Endometrium (tissue), 2 donors: ENCODE measurements at regions not wholly inside any gene's neighbourhood (a gene's known extent, or its start where the extent isn't known, plus 50 kb on each side); places are given as distances from the start of the nearest gene placed in this dataset.

Experiments used
- FAIRE-seq: peaks from 2 replicates; lab custom pipeline; 2012; peaks lifted over from hg19 to GRCh38; lab: Jason Lieb, UNC
- donor health status: control.
- donor health status: control.

GRCh38 chr14:97210202-97210601, 413.0 kb downstream of the VRK1 start:
- no peak for FAIRE-seq

GRCh38 chr14:97212399-97212798, 415.2 kb downstream of the VRK1 start:
- FAIRE-seq = no peak

- FAIRE-seq = no peak
Observed at GRCh38 chr14:97213720-97214119, 416.5 kb downstream of the VRK1 start.

DNA sequence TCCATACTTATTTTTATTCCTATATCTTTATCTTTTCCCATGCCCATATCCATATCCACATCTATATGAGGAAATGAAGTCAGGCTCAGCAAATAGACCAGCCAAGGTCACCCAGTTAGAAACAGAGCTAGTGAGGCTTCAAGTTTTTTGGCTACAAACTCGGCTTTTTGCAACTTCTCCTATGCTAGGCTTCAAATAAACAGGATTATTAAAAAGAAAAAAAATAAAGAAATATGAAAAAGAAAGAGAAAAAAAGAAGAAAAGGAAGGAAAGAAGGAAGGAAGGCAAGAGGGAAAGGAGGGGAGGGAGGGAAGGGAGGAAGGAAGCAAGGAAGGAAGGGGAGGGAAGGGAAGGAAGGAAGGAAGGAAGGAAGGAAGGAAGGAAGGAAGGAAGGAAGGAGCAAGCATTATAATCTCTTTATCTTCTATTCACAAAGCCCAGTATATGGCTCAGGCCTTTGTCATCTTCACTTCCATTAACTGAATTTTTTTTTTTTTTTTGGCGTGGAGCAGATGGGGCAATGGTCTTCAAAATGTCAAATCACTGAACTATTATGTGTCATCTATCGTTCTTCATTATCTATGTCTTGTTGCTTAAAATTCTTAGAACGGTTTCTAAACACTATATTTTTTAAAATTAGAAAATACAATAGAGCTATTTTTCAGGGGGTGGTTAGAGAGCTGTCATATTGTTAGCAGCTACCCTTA, 418.2 kb downstream of the VRK1 start:
- no peak for FAIRE-seq

GRCh38 chr14:97217111-97217885, 420.1 kb downstream of the VRK1 start:
- no peak for FAIRE-seq

DNA sequence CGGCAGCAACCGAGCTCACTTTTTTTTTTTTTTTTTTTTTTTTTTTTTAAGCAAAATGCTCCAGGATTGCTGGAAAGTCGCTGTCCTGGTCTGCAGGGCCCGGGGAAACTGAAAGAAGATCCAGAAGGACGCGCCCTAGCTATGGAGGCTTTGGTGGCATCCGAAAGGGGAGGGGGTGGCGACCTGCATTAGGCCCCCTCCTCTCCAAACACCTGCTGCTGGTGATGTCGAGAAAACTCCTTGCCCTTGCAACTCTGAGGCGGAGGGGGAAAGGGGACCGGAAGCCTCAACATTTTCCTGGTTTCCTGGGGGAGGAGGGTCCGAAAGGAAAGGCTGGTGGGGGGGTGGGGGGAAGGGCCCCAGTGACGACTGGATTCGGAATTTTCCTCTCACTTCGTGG, 421.1 kb downstream of the VRK1 start:
- FAIRE-seq = no peak

DNA sequence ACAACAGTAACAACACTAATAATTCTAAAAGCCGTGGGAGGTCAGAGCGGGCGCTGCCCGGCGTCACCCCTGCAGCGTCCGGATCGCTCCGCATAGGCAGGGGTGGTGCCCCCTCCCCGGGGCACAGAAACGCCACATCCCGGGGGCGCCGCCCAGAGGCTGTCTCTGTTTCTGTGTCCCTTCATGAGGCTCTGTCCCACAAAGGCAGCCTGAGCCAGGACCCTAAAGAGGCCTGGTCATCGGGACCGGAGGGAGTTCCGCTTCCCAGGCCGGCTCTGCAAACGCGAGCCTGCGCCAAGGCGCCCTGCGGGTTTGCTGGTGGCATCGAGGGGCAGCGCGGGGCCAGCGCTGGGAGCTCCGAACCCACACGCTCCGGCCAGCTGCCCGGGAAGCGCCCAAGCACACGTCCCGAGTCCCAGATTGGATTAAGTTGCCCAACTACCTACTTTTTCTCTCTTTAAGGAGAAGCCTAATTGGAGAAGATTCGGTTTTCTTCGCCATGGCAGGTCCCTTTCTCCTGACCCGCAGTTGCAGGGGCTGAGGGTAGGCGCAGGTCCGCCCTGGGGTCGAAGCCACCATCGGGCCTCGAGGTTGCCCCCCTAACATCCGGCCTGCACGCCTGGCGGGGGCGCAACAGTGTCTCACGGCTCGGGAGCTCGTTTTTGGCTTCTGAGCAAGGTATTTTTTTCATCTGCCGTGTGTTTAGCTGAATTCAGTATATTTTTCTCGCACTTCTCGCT, 421.7 kb downstream of the VRK1 start:
- FAIRE-seq = no peak

- FAIRE-seq = no peak
Observed at GRCh38 chr14:97219431-97220017, 422.3 kb downstream of the VRK1 start.

- FAIRE-seq = no peak
Observed at GRCh38 chr14:97221572-97222285, 424.5 kb downstream of the VRK1 start.

- no peak for FAIRE-seq
Observed at GRCh38 chr14:97224016-97224415, 426.8 kb downstream of the VRK1 start.

GRCh38 chr14:97230051-97230450, 432.9 kb downstream of the VRK1 start:
- FAIRE-seq = no peak

GRCh38 chr14:97233319-97233985, 436.3 kb downstream of the VRK1 start:
- FAIRE-seq = no peak

GRCh38 chr14:97246648-97247047, 449.5 kb downstream of the VRK1 start:
- no peak for FAIRE-seq

DNA sequence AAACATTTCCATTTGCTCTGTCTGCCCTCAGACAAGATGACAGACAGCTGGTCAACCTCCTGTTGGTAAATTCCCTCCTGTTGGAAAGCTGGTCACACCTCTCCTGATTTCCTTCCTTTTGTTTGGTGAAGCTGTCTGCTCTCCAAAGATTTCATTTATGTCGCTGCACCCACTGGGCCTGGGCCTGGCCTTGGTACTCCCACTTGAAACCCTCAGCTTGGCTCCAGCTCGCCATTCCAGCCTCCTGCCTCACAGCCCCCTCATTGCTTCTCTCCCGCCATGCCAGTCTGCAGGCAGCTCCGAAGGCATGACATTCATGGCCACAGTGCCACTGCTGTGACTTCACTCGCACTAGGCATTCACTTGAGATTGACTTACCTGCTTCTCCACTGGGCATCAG, 451.8 kb downstream of the VRK1 start:
- no peak for FAIRE-seq

GRCh38 chr14:97250931-97251330, 453.7 kb downstream of the VRK1 start:
- FAIRE-seq = no peak

GRCh38 chr14:97251491-97252155, 454.4 kb downstream of the VRK1 start:
- FAIRE-seq = no peak

DNA sequence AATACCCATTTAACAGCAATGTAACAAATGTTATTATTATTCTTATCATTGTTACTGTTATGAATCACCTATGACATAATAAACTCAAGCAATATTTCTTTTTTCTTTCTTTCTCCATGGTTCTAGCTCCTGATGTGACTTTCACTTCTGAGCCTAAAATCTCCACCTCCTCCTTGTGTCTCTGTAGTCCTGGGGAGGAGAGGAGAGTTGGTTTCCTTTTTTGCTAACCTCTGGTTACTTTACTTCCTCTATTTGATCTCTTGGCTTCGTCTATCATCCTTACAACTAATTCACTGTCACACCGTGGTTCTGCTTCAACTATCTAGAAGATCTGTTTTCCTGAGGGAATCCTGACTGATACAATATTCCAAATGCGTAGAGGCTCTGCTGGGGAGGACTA, 456.6 kb downstream of the VRK1 start:
- FAIRE-seq = no peak

DNA sequence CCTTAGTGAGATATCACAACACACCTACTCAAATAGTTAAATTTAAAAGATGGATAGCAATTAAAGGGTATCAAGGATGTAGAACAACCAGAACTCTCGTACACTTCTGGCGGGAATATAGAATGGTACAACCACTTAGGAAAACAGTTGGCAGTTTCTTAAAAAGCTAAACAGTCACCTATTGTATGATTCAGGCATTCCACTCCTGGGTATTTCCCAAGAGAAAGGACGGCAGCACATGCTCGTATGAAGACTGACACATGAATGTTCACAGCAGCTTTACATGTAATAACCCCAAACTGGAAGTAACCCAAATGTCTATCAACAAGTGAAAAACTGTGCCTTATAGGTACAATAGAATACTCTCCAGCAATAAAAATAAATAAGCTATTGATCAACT, 465.2 kb downstream of the VRK1 start:
- FAIRE-seq = no peak

- FAIRE-seq = no peak
Observed at GRCh38 chr14:97264516-97265230, 467.5 kb downstream of the VRK1 start.

DNA sequence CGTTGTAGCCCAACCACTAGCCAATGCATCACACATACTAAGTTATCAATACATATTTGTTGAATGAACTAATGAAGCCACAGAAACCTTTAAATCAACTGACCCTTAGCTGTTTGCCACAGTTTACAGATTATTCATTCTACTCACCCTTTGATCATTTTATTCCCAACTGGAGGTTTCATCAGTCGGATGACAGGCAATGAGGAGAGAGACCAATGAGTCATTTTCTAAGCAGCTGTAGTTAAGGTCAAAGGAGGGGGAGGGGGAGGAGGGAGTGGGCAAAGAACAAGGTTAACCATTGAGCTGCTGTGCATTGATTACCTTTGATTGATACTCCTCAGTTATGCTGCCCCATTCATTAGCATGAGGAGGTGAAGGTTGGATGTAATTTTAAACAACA, 469.5 kb downstream of the VRK1 start:
- FAIRE-seq = no peak
